ENCODE measurements at regions not wholly inside any gene's neighbourhood (a gene's known extent, or its start where the extent isn't known, plus 50 kb on each side); places are given as distances from the start of the nearest gene placed in this dataset.
A peak's percentile ranks its signal among the peaks of the same experiment; 100 is the strongest.

- no peak for DNase-seq (ENCODE audit: low spot score)
Measured at GRCh38 chr6:91383207-91383606, 796.3 kb upstream of the MAP3K7 start.

DNA sequence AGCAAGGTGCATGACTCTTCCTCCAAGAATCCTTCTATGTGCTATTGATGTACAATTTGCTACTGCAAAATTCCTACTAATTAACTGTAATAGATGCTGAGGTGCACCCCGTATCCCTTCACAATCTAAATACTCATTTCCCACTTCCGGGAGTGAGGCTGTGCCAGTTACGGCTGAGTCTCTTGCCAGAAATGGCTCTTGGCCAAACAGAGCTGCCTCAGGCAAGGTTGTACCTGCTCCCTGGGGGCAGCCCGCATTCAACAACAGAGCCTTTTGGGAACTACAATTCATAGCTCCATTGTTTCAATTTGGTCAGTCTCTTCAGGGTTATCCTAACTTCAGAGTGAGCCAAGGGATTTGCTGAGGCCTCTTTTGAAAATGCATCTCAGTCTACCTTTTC lies 789.8 kb upstream of the MAP3K7 start:
- DNase-seq (ENCODE audit: low spot score), result peak; percentile 32

GRCh38 chr6:91366781-91367180 lies 779.9 kb upstream of the MAP3K7 start:
- no peak for DNase-seq (ENCODE audit: low spot score)

GRCh38 chr6:91358986-91359385 lies 772.1 kb upstream of the MAP3K7 start:
- no peak for DNase-seq (ENCODE audit: low spot score)

DNA sequence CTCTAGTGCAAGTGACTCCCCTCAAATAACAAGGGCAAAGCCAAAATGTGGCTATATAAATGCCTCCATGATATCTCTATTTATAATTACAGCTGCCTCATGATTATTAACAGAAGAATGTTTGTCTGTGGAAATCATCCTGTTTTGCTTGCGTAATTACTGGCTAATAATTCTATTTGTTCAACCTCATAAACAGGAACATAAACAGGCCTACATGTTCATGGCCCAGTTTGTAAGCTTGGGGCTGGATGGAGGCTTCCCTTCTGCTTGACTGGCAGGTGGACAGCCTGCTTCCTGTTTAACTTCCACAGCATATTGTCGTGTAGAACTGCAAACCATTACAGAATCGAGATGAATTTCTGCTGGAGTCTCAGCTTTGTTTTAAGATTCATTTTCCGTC lies 766.0 kb upstream of the MAP3K7 start:
- DNase-seq (ENCODE audit: low spot score), result no peak

DNA sequence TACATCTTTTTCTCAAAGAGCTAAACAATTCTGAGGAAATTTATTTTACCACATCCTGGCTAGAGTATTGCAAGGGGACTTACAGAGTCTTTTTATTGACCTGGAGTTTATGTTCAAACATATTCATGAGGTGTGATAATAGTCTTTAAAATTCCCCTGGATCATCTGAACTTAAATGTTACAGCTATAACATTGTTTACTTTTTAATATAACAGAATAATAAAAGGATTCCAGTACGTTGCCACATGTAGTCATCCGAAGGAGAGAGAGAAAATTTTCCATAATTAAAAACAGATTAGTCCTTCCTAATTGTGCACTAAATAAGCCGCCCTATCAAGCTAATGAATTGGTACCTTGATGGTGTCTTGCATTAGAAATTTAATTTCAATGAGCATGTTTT lies 765.4 kb upstream of the MAP3K7 start:
- no peak for DNase-seq (ENCODE audit: low spot score)

DNA sequence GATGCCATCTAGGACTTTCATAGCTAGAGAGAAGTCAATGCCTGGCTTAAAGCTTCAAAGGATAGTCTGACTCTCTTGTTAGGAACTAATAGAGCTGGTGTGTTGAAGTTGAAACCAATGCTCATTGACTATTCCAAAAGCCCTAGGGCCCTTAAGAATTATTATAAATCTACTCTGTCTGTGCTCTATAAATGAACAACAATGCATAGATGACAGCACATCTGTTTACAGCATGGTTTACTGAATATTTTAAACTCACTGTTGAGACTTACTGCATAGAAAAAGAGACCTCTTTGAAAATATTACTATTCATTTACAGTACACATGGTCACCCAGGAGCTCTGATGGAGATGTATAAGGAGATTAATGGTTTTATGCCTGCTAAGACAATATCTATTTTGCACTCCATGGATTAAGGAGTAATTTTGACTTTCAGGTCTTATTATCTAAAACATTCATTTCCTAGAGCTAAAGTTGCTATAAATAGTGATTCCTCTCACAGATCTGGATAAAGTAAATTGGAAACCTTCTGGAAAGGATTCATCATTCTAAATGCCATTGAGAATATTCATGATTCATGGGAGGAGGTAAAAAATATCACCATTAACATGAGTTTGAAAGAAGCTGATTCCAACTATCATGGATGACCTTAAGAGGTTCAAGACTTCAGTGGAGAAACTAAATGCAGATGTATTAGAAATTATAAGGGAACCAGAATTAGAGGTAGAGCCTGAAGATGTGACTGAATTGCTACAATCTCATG lies 763.5 kb upstream of the MAP3K7 start:
- DNase-seq (ENCODE audit: low spot score), result no peak

- no peak for DNase-seq (ENCODE audit: low spot score)
Measured at GRCh38 chr6:91341473-91341872, 754.6 kb upstream of the MAP3K7 start.

GRCh38 chr6:91340896-91341395 lies 754.1 kb upstream of the MAP3K7 start:
- DNase-seq (ENCODE audit: low spot score), result no peak

- no peak for DNase-seq (ENCODE audit: low spot score)
Measured at GRCh38 chr6:91337967-91338366, 751.1 kb upstream of the MAP3K7 start.

GRCh38 chr6:91330896-91331295 lies 744.0 kb upstream of the MAP3K7 start:
- no peak for DNase-seq (ENCODE audit: low spot score)

DNA sequence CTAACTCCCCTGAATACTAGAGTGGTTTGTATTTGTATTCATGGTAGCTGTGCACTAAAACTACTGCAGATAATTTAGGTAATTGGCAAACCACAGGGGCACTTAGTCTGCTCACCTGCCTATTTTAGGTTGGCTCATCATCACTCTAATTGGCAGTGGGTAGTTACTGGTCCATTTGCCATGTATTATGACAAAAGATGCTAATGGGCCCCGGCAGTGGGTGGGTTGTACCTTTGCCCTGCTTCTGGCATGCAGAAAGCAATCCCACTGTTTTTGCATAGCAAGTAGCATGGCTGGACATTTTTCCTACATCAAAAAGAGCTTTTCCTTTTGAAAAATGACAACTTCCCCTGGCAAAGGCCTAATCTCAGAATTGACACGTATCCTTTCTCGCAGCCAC lies 741.4 kb upstream of the MAP3K7 start:
- no peak for DNase-seq (ENCODE audit: low spot score)

DNA sequence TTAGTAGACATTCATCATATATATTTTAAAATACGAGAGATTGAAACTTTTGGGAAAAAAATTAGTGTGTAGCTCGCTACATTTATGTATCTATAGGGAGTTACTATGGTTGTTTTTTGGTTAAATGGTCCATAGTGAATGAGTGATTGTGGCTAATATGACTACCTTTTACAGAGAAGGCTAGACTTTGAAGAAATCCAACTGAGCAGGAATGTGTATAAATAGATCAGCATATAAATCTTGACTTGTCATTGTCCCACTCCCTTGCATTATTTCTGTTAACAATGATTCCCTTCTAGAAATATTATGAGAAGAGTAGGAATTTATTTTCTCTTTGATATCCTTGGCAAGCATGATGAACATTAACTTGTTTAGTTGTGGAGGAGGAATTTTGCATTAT lies 737.8 kb upstream of the MAP3K7 start:
- DNase-seq (ENCODE audit: low spot score), result no peak

GRCh38 chr6:91317984-91318383 lies 731.1 kb upstream of the MAP3K7 start:
- no peak for DNase-seq (ENCODE audit: low spot score)

DNA sequence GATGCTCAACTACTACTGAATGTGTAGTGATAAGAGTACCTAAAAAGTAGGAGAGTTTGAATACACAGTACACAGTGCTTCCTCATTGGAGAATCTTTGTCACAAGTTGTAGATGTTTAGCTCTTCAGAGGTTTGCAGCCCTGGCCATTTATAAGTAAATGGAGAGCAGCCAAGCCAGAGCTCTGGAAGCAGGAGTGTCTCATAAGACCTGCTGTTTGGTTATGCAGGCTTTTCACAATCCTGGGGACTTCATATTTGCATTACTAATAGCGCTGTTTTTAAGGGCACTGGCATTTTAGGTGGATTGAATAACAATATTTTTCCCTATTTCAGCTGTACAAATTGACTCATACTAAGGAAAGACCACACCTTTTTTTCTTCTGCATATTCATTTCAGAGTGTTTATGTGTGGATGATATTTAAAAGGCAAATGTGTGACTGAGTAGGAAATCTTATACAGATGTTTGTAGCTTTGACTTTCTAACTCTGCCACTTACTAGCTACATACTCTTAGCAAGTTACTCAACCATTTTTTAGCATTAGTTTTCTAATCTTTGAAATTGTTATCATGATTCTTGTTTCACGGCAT lies 730.5 kb upstream of the MAP3K7 start:
- DNase-seq (ENCODE audit: low spot score), result no peak

DNA sequence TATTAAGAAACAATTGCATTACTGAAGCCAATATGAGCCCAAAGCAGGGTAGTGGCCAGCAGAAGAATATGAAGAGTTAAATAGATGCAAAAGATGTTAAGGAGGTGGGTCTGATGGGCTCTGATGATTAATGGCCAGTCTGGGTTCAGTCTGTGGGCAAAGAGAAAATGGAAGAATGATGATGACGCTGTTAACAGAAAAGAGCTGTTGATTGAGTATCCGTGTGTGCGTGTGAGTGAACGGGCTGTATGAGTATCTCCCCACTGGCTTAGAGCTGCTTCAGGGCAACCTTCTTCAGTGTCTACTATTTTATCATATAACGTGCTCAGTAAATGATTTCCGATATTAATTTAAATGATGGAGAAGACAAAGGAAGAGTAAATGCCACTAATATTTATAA lies 723.3 kb upstream of the MAP3K7 start:
- no peak for DNase-seq (ENCODE audit: low spot score)

DNA sequence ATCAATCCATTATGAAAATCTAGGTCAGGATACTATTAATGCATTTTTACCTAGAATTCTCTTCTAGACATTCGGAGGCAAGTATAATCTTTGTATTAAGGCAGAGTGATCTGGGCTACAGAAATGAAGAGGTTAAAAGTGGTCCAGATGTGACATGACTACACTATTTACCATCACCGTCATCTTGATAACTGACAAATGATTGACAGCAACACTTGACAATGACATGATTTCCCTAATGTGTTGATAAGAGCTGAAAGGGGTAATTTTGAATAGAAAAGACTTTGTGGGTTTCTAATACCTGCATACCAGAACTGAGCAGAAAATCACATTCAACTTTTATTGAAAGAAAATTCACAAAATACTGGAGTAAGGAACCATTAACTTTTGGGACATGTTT lies 718.9 kb upstream of the MAP3K7 start:
- DNase-seq (ENCODE audit: low spot score), result no peak

- DNase-seq (ENCODE audit: low spot score), result no peak
Measured at GRCh38 chr6:91304521-91304920, 717.6 kb upstream of the MAP3K7 start.

- DNase-seq (ENCODE audit: low spot score), result no peak
Measured at GRCh38 chr6:91303326-91303725, 716.5 kb upstream of the MAP3K7 start.

- DNase-seq (ENCODE audit: low spot score), result no peak
Measured at GRCh38 chr6:91299544-91300491, 712.9 kb upstream of the MAP3K7 start.

DNA sequence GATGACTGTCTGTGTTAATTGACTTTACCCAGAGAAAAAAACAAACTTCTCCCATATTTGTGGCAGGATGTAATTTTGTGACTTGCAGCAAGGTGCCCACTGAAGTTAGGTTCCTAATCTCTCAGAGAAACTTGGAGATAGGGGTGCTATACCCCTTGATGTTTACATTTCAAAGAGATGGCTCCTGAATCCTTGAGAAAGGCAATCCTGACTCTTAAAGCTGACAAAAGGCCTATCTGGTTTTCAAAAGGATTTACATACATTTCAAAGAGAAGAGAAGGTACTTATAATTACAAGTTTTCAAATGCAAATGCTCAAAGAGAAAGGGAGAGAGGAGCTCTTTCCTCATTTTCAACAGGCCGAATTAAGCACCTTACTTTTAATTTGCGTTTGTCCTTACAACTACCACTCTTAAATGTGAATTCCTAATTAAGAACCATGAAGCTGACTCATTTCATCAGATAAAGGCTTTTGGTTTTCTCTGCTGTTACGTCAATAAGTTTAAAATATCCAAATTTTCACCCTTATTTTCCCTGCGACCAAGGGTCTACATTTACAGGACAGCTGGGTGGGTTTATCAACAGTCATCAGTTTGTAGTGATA lies 711.8 kb upstream of the MAP3K7 start:
- DNase-seq (ENCODE audit: low spot score), result no peak

DNA sequence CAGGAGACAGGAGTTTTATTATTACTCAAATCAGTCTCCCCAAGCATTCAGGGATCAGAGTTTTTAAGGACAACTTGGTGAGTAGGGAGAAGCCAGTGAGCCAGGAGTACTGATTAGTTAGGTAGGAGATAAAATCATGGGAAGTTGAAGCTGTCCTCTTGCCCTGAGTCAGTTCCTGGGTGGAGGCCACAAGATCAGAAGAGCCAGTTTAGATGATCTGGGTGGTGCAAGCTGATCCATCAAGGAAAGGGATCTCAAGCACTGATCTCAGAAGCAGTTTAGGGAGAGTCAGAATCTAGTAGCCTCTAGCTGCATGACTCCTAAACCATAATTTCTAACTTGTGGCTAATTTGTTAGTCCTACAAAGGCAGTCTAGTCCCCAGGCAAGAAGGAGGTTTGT lies 706.5 kb upstream of the MAP3K7 start:
- DNase-seq (ENCODE audit: low spot score), result no peak
